ENCODE measurements at regions not wholly inside any gene's neighbourhood (a gene's known extent, or its start where the extent isn't known, plus 50 kb on each side); places are given as distances from the start of the nearest gene placed in this dataset.
"Not testable (repeated sequence)": the region's sequence is repeated elsewhere in the genome, so short reads cannot be mapped to it uniquely, and the experiment has no call there.

GRCh38 chr17:30668360-30669181 lies 155.9 kb downstream of the CRLF3 start:
- H3K9me3 ChIP-seq (ENCODE audit: insufficient read depth, low read depth, low read length); H3K4me1 ChIP-seq (ENCODE audit: insufficient read depth, low read length, poor library complexity, severe bottlenecking); H3K9me2 ChIP-seq (replicated peaks; ENCODE audit: low read depth, low read length); H3K27me3 ChIP-seq (ENCODE audit: insufficient read depth, low read length, poor library complexity, severe bottlenecking); H3K36me3 ChIP-seq (ENCODE audit: insufficient read depth, low read length); H4K20me1 ChIP-seq (ENCODE audit: insufficient read depth, low read length, poor library complexity, severe bottlenecking); H2AFZ ChIP-seq (ENCODE audit: low read length); H3K4me3 ChIP-seq (ENCODE audit: low read length, poor library complexity, severe bottlenecking); H3F3A ChIP-seq (ENCODE audit: low read depth); H3K9ac ChIP-seq (ENCODE audit: low read depth, low read length, poor library complexity, severe bottlenecking); H3K79me2 ChIP-seq (ENCODE audit: insufficient read depth, low read length); H3K4me2 ChIP-seq (ENCODE audit: low read depth, low read length, poor library complexity, severe bottlenecking): not testable (repeated sequence)

DNA sequence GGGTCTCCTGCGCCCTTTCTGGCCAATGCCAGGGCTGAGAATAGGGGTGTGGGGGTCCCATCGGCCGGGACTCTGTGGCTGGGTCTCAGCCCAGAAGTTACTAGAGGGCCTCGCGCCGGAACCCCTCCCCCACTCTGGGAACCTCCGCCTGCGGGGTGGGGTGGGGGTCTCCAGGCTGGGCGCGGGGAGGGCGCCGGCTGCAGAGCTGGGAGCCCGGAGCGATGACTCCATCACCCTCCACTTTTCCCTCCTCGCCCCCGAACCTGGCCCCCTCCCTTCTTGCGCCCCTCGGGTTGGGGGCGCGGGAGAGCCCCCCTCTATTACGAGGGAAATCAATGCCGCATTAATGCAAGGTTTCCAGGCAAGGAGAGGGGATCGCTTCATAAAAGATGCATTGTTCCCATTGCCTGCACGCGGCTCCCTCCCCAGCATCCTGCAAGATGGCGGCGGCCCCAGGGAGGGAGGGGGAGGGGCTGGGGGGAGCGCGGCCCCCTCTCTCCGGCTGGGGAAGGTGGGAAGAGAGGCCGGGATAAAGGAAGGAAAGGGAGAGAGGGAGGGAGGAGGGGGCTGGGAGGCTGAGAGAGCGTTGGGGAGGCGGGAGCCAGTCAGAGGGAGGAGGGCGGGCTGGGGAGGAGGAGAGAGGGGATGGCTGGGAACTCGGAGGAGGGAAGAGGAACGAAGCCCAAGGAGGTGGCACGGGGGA lies 156.7 kb downstream of the CRLF3 start:
- H3K4me2 ChIP-seq (ENCODE audit: low read depth, low read length, poor library complexity, severe bottlenecking); H4K20me1 ChIP-seq (ENCODE audit: insufficient read depth, low read length, poor library complexity, severe bottlenecking); H3K36me3 ChIP-seq (ENCODE audit: insufficient read depth, low read length); H3K9ac ChIP-seq (ENCODE audit: low read depth, low read length, poor library complexity, severe bottlenecking); H2AFZ ChIP-seq (ENCODE audit: low read length); H3K4me1 ChIP-seq (ENCODE audit: insufficient read depth, low read length, poor library complexity, severe bottlenecking); H3K27me3 ChIP-seq (ENCODE audit: insufficient read depth, low read length, poor library complexity, severe bottlenecking); H3F3A ChIP-seq (ENCODE audit: low read depth); H3K9me2 ChIP-seq (replicated peaks; ENCODE audit: low read depth, low read length); H3K4me3 ChIP-seq (ENCODE audit: low read length, poor library complexity, severe bottlenecking); H3K79me2 ChIP-seq (ENCODE audit: insufficient read depth, low read length); H3K9me3 ChIP-seq (ENCODE audit: insufficient read depth, low read depth, low read length): not testable (repeated sequence)

DNA sequence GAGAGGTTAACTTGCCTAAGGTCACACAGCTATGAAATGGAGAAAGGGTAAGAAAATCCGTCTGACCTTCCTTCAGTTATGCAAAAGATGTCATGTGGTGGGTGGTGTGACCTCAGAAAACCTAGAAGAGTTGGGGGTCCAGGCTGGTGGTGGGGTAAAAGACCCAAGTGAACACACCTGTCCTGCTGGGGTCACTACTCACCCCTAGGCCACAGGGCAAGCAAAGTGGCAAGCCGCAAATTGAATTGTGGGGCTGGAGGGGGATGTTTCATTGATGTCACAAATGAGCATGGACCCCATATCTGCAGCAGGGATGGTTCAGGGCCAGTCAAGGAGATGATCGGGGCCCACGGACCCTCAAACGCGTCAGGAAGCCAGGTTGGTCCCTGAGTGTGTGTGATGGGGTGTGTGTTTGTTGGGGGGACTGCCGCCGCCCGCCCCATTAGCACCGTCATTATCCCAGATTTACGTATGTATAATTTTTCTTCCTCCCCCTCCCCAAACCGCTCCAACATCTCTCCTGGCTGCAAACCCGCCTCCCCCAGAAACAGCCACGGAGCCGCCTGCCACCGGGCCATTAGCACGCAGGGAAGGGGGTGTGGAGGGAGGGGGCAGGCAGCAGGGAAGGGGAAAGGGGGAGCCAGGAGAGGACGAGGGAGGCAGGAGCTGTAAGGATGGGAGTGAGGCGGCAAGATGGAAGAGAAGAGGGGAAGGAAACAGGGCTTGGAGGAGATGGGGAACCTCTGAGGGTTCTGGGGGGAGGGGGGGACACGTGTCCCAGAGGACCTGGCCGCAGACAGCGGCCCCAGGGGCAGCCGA lies 157.4 kb downstream of the CRLF3 start:
- not testable (repeated sequence) for H3K9me2 ChIP-seq (replicated peaks; ENCODE audit: low read depth, low read length); H3K9ac ChIP-seq (ENCODE audit: low read depth, low read length, poor library complexity, severe bottlenecking); H3F3A ChIP-seq (ENCODE audit: low read depth); H3K4me2 ChIP-seq (ENCODE audit: low read depth, low read length, poor library complexity, severe bottlenecking); H3K4me3 ChIP-seq (ENCODE audit: low read length, poor library complexity, severe bottlenecking); H2AFZ ChIP-seq (ENCODE audit: low read length); H3K9me3 ChIP-seq (ENCODE audit: insufficient read depth, low read depth, low read length); H3K79me2 ChIP-seq (ENCODE audit: insufficient read depth, low read length); H3K27me3 ChIP-seq (ENCODE audit: insufficient read depth, low read length, poor library complexity, severe bottlenecking); H4K20me1 ChIP-seq (ENCODE audit: insufficient read depth, low read length, poor library complexity, severe bottlenecking); H3K4me1 ChIP-seq (ENCODE audit: insufficient read depth, low read length, poor library complexity, severe bottlenecking); H3K36me3 ChIP-seq (ENCODE audit: insufficient read depth, low read length)

- H3K27me3 ChIP-seq (ENCODE audit: insufficient read depth, low read length, poor library complexity, severe bottlenecking); H3K4me2 ChIP-seq (ENCODE audit: low read depth, low read length, poor library complexity, severe bottlenecking); H3K79me2 ChIP-seq (ENCODE audit: insufficient read depth, low read length); H3K9me3 ChIP-seq (ENCODE audit: insufficient read depth, low read depth, low read length); H3K4me1 ChIP-seq (ENCODE audit: insufficient read depth, low read length, poor library complexity, severe bottlenecking); H3F3A ChIP-seq (ENCODE audit: low read depth); H3K9ac ChIP-seq (ENCODE audit: low read depth, low read length, poor library complexity, severe bottlenecking); H3K9me2 ChIP-seq (replicated peaks; ENCODE audit: low read depth, low read length); H4K20me1 ChIP-seq (ENCODE audit: insufficient read depth, low read length, poor library complexity, severe bottlenecking); H3K4me3 ChIP-seq (ENCODE audit: low read length, poor library complexity, severe bottlenecking); H2AFZ ChIP-seq (ENCODE audit: low read length); H3K36me3 ChIP-seq (ENCODE audit: insufficient read depth, low read length): not testable (repeated sequence)
Observed at GRCh38 chr17:30663727-30664455, 160.6 kb downstream of the CRLF3 start.

GRCh38 chr17:30657148-30657547 lies 167.3 kb downstream of the CRLF3 start:
- H3K4me2 ChIP-seq (ENCODE audit: low read depth, low read length, poor library complexity, severe bottlenecking); H3K27me3 ChIP-seq (ENCODE audit: insufficient read depth, low read length, poor library complexity, severe bottlenecking); H3K36me3 ChIP-seq (ENCODE audit: insufficient read depth, low read length); H3K4me3 ChIP-seq (ENCODE audit: low read length, poor library complexity, severe bottlenecking); H3K79me2 ChIP-seq (ENCODE audit: insufficient read depth, low read length); H3K9me2 ChIP-seq (replicated peaks; ENCODE audit: low read depth, low read length); H3K9me3 ChIP-seq (ENCODE audit: insufficient read depth, low read depth, low read length); H3F3A ChIP-seq (ENCODE audit: low read depth); H2AFZ ChIP-seq (ENCODE audit: low read length); H3K4me1 ChIP-seq (ENCODE audit: insufficient read depth, low read length, poor library complexity, severe bottlenecking); H3K9ac ChIP-seq (ENCODE audit: low read depth, low read length, poor library complexity, severe bottlenecking); H4K20me1 ChIP-seq (ENCODE audit: insufficient read depth, low read length, poor library complexity, severe bottlenecking): not testable (repeated sequence)

DNA sequence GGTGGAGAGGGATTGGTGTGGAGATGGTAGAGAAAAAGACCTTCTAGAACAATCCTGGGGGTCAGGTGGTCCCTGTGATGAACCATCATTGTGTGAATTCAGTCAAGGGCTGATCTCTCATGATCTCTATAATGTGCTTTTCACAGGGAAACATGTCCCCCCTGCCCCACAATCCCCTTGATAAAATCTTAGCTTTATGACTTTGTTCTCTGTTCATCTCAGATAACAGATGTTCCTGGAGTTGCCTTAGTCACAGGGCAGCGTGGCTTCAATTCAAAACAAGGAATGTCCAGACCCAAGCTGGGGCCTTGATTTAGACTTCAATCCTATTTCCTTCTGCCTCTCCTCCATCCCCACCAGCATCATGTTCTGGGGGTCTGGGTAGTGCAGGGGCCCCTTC lies 171.5 kb downstream of the CRLF3 start:
- not testable (repeated sequence) for H2AFZ ChIP-seq (ENCODE audit: low read length); H3K4me2 ChIP-seq (ENCODE audit: low read depth, low read length, poor library complexity, severe bottlenecking); H3K4me3 ChIP-seq (ENCODE audit: low read length, poor library complexity, severe bottlenecking); H3K9me2 ChIP-seq (replicated peaks; ENCODE audit: low read depth, low read length); H3F3A ChIP-seq (ENCODE audit: low read depth); H4K20me1 ChIP-seq (ENCODE audit: insufficient read depth, low read length, poor library complexity, severe bottlenecking); H3K9ac ChIP-seq (ENCODE audit: low read depth, low read length, poor library complexity, severe bottlenecking); H3K9me3 ChIP-seq (ENCODE audit: insufficient read depth, low read depth, low read length); H3K79me2 ChIP-seq (ENCODE audit: insufficient read depth, low read length); H3K4me1 ChIP-seq (ENCODE audit: insufficient read depth, low read length, poor library complexity, severe bottlenecking); H3K27me3 ChIP-seq (ENCODE audit: insufficient read depth, low read length, poor library complexity, severe bottlenecking); H3K36me3 ChIP-seq (ENCODE audit: insufficient read depth, low read length)

DNA sequence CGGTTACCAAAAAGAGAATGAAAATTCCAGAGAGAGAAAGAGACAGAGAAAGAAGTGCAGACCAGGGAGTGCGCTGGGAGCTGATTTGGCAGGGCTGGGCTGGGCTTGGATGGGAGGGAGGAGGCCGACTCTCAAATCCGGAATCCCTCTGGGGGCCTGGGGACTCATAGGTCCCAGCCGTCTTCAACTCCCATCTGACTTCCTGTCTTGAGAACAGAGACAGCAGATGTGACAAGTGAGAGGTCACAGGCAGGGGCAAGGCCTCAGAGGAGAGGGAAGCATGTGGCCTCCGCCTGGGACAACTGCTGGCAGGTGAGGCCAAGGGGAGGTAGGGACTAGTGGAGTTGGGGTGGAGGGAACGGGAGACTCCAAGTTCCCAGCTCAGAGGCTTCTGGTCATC lies 172.9 kb downstream of the GOSR1 start:
- not testable (repeated sequence) for H3K36me3 ChIP-seq (ENCODE audit: insufficient read depth, low read length); H3K79me2 ChIP-seq (ENCODE audit: insufficient read depth, low read length)

More for the DNA sequence above, 172.9 kb downstream of the GOSR1 start:
- not testable (repeated sequence) for H3F3A ChIP-seq (ENCODE audit: low read depth); H3K4me2 ChIP-seq (ENCODE audit: low read depth, low read length, poor library complexity, severe bottlenecking); H4K20me1 ChIP-seq (ENCODE audit: insufficient read depth, low read length, poor library complexity, severe bottlenecking); H3K9ac ChIP-seq (ENCODE audit: low read depth, low read length, poor library complexity, severe bottlenecking); H3K27me3 ChIP-seq (ENCODE audit: insufficient read depth, low read length, poor library complexity, severe bottlenecking); H2AFZ ChIP-seq (ENCODE audit: low read length); H3K9me3 ChIP-seq (ENCODE audit: insufficient read depth, low read depth, low read length); H3K4me3 ChIP-seq (ENCODE audit: low read length, poor library complexity, severe bottlenecking); H3K9me2 ChIP-seq (replicated peaks; ENCODE audit: low read depth, low read length); H3K4me1 ChIP-seq (ENCODE audit: insufficient read depth, low read length, poor library complexity, severe bottlenecking)

All from Loucy (cell line).